ENCODE measurements at regions not wholly inside any gene's neighbourhood (a gene's known extent, or its start where the extent isn't known, plus 50 kb on each side); places are given as distances from the start of the nearest gene placed in this dataset.
"Not testable (repeated sequence)": the region's sequence is repeated elsewhere in the genome, so short reads cannot be mapped to it uniquely, and the experiment has no call there.

GRCh38 chr2:16201848-16202247 is 261.5 kb downstream of the MYCN start:
- no peaks in the 10 kb centered on the region for H3K9me3 ChIP-seq (ENCODE audit: insufficient read depth, low read length)
- H3F3A ChIP-seq (ENCODE audit: insufficient read depth), result no peaks in the 10 kb centered on the region
- no peak for TF ChIP-seq EZH2phosphoT487 (conservative IDR thresholded peaks at IDR 0.05; ENCODE audit: low read length)
- TF ChIP-seq, protein P1, sequence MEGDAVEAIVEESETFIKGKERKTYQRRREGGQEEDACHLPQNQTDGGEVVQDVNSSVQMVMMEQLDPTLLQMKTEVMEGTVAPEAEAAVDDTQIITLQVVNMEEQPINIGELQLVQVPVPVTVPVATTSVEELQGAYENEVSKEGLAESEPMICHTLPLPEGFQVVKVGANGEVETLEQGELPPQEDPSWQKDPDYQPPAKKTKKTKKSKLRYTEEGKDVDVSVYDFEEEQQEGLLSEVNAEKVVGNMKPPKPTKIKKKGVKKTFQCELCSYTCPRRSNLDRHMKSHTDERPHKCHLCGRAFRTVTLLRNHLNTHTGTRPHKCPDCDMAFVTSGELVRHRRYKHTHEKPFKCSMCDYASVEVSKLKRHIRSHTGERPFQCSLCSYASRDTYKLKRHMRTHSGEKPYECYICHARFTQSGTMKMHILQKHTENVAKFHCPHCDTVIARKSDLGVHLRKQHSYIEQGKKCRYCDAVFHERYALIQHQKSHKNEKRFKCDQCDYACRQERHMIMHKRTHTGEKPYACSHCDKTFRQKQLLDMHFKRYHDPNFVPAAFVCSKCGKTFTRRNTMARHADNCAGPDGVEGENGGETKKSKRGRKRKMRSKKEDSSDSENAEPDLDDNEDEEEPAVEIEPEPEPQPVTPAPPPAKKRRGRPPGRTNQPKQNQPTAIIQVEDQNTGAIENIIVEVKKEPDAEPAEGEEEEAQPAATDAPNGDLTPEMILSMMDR (IDR thresholded peaks at IDR 0.05; ENCODE audit: insufficient read depth, low read length, poor library complexity, severe bottlenecking), result no peak
- no peaks in the 10 kb centered on the region for H3K36me3 ChIP-seq (ENCODE audit: low read length)
- H3K9me2 ChIP-seq (replicated peaks; ENCODE audit: insufficient read depth, low read length), result no peaks in the 10 kb centered on the region
- no peaks in the 10 kb centered on the region for H4K20me1 ChIP-seq (ENCODE audit: low read depth, low read length)
- H3K4me2 ChIP-seq (ENCODE audit: low read depth, low read length, poor library complexity, severe bottlenecking), result no peak overlapping the region
- H3K79me2 ChIP-seq (ENCODE audit: insufficient read depth, low read length), result no peaks in the 10 kb centered on the region
- H3K27ac ChIP-seq (ENCODE audit: low read depth, low read length), result no peak overlapping the region
- no peaks in the 10 kb centered on the region for H3K27me3 ChIP-seq (ENCODE audit: low read length)
- H2AFZ ChIP-seq (ENCODE audit: low read depth, low read length, severe bottlenecking), result no peak overlapping the region
- no peak overlapping the region for H3K9ac ChIP-seq (ENCODE audit: low read length)
- H3K4me3 ChIP-seq (ENCODE audit: insufficient read depth, low read length, poor library complexity, severe bottlenecking), result no peak overlapping the region

DNA sequence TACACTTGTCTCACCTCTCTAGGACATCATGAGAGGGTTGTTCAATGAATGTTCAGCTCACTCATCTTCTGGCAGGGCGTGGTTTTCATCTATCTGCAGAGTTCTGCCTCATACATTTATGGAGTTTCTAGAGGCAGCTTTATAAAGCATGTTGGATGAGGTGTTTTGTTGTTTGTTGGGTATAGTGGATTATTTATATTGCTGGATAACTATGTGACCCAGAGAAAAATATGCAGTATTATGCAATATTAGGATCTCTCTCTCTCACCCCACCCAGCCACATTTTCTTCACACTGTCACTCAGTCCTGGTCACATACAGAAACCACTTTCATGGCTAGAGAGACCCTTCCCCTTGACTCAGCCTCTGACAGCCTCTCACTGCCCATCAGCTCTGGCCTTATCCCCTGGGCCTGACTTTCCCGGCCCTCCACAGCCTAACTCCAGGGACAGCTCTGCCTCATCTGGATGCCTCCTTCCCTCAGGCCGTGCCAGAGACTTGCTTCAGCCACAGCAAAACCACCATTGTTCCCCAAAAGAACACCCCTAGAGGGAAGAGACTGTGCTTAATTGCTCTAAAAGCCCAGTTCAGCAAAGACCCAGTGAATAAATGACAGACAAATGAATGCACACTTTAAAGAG is 260.3 kb downstream of the MYCN start:
- H3K27ac ChIP-seq (ENCODE audit: low read depth, low read length), result no peak overlapping the region
- H3K9ac ChIP-seq (ENCODE audit: low read length), result no peak overlapping the region
- H3K79me2 ChIP-seq (ENCODE audit: insufficient read depth, low read length), result no peaks in the 10 kb centered on the region
- TF ChIP-seq, protein P1 (IDR thresholded peaks at IDR 0.05; ENCODE audit: insufficient read depth, low read length, poor library complexity, severe bottlenecking), result no peak
- no peak for TF ChIP-seq EZH2phosphoT487 (conservative IDR thresholded peaks at IDR 0.05; ENCODE audit: low read length)
- no peaks in the 10 kb centered on the region for H3K27me3 ChIP-seq (ENCODE audit: low read length)
- H3K4me2 ChIP-seq (ENCODE audit: low read depth, low read length, poor library complexity, severe bottlenecking), result no peak overlapping the region
- no peaks in the 10 kb centered on the region for H3K9me3 ChIP-seq (ENCODE audit: insufficient read depth, low read length)
- H3K4me3 ChIP-seq (ENCODE audit: insufficient read depth, low read length, poor library complexity, severe bottlenecking), result no peak overlapping the region
- H3F3A ChIP-seq (ENCODE audit: insufficient read depth), result no peaks in the 10 kb centered on the region
- H2AFZ ChIP-seq (ENCODE audit: low read depth, low read length, severe bottlenecking), result no peak overlapping the region
- no peaks in the 10 kb centered on the region for H4K20me1 ChIP-seq (ENCODE audit: low read depth, low read length)
- H3K9me2 ChIP-seq (replicated peaks; ENCODE audit: insufficient read depth, low read length), result no peaks in the 10 kb centered on the region
- no peaks in the 10 kb centered on the region for H3K36me3 ChIP-seq (ENCODE audit: low read length)

DNA sequence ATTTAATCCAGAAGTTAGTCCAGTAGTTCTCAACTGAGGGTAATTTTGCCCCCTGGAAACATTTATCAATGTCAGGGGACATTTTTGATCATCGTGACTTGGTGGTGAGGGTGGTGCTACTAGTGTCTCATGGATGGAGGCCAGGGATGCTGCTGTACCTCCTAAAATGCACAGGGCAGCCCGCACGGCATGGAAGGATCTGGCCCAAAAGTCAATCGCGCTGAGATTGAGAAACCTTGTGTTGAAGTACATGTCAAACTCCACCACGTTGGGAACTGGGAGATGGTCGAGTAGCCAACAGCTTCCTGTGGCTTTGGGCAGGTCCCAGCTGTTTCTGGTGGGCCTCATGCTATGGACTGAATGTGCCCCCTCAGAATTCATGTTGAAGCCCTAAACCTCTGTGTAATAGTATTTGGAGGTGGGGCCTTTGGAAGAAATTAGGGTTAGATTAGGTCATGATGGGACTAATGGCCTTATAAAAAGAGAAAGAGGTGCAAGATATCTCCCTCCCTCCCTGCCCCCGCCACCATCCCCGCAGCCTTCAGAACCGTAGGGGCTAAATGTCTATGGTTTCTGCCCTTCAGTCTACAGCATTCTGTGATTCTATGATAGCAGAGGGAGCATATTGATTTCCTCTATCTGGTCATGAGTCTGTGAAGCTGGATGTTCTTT is 259.7 kb downstream of the MYCN start:
- Histone ChIP-seq H3K27ac (ENCODE audit: low read depth, low read length) (no peak overlapping the region), H3K27me3 (ENCODE audit: low read length) (no peaks in the 10 kb centered on the region), H3K79me2 (ENCODE audit: insufficient read depth, low read length) (no peaks in the 10 kb centered on the region), H3K4me3 (ENCODE audit: insufficient read depth, low read length, poor library complexity, severe bottlenecking) (no peak overlapping the region), H3K4me2 (ENCODE audit: low read depth, low read length, poor library complexity, severe bottlenecking) (no peak overlapping the region), H3K36me3 (ENCODE audit: low read length) (no peaks in the 10 kb centered on the region), H2AFZ (ENCODE audit: low read depth, low read length, severe bottlenecking) (no peak overlapping the region), H3K9me2 (replicated peaks; ENCODE audit: insufficient read depth, low read length) (no peaks in the 10 kb centered on the region), H4K20me1 (ENCODE audit: low read depth, low read length) (no peaks in the 10 kb centered on the region), H3K9me3 (ENCODE audit: insufficient read depth, low read length) (no peaks in the 10 kb centered on the region), H3K9ac (ENCODE audit: low read length) (no peak overlapping the region), H3F3A (ENCODE audit: insufficient read depth) (no peaks in the 10 kb centered on the region)
- TF ChIP-seq EZH2phosphoT487 (conservative IDR thresholded peaks at IDR 0.05; ENCODE audit: low read length), result no peak
- TF ChIP-seq, protein P1 (IDR thresholded peaks at IDR 0.05; ENCODE audit: insufficient read depth, low read length, poor library complexity, severe bottlenecking), result no peak

- H3K36me3 ChIP-seq (ENCODE audit: low read length); H2AFZ ChIP-seq (ENCODE audit: low read depth, low read length, severe bottlenecking): not testable (repeated sequence)
Measured at GRCh38 chr2:16199241-16199640, 258.9 kb downstream of the MYCN start.

More at GRCh38 chr2:16199241-16199640, 258.9 kb downstream of the MYCN start:
- not testable (repeated sequence) for H3K9me3 ChIP-seq (ENCODE audit: insufficient read depth, low read length); H3K27me3 ChIP-seq (ENCODE audit: low read length); H3K9me2 ChIP-seq (replicated peaks; ENCODE audit: insufficient read depth, low read length); H3K4me2 ChIP-seq (ENCODE audit: low read depth, low read length, poor library complexity, severe bottlenecking); H4K20me1 ChIP-seq (ENCODE audit: low read depth, low read length); H3K4me3 ChIP-seq (ENCODE audit: insufficient read depth, low read length, poor library complexity, severe bottlenecking); H3F3A ChIP-seq (ENCODE audit: insufficient read depth); H3K27ac ChIP-seq (ENCODE audit: low read depth, low read length); H3K9ac ChIP-seq (ENCODE audit: low read length); H3K79me2 ChIP-seq (ENCODE audit: insufficient read depth, low read length)
